Glutamatergic neuron (in vitro differentiated cells): ENCODE measurements at regions not wholly inside any gene's neighbourhood (a gene's known extent, or its start where the extent isn't known, plus 50 kb on each side); places are given as distances from the start of the nearest gene placed in this dataset.

Experiments used
- DNase-seq: peaks from one replicate; pipeline ENCODE4 v3.0.0; 2022
- H3K27ac Mint-ChIP-seq: one replicate; pipeline ENCODE4 v1.8.0; 2020; ENCODE audit warnings: mild to moderate bottlenecking, mixed read lengths, inconsistent platforms; ENCODE audit not compliant: unreplicated experiment
- H3K27me3 Mint-ChIP-seq: one replicate; pipeline ENCODE4 v1.8.0; 2020; ENCODE audit warnings: mild to moderate bottlenecking, moderate library complexity, mixed read lengths, inconsistent platforms; ENCODE audit not compliant: unreplicated experiment
- H3K36me3 Mint-ChIP-seq: one replicate; pipeline ENCODE4 v1.8.0; 2020; ENCODE audit warnings: mild to moderate bottlenecking, mixed read lengths, inconsistent platforms; ENCODE audit not compliant: unreplicated experiment
- H3K4me1 Mint-ChIP-seq: one replicate; pipeline ENCODE4 v1.8.0; 2020; ENCODE audit warnings: mild to moderate bottlenecking, low read depth, mixed read lengths, inconsistent platforms; ENCODE audit not compliant: unreplicated experiment
- H3K4me3 Mint-ChIP-seq: one replicate; pipeline ENCODE4 v1.8.0; 2020; ENCODE audit warnings: mild to moderate bottlenecking, mixed read lengths, inconsistent platforms; ENCODE audit not compliant: unreplicated experiment
- H3K9me3 Mint-ChIP-seq: one replicate; pipeline ENCODE4 v1.8.0; 2020; ENCODE audit warnings: mild to moderate bottlenecking, moderate library complexity, mixed read lengths, inconsistent platforms; ENCODE audit not compliant: unreplicated experiment
- CTCF ChIP-seq: fragments of 200-600 bp; sonication (generic); IDR thresholded peaks from one replicate; pipeline ENCODE4 v1.5.0; 2021; ENCODE audit not compliant: partially characterized antibody, unreplicated experiment

GRCh38 chr7:46035166-46035565 lies 114.1 kb upstream of the IGFBP3 start:
- no peak for DNase-seq
- Mint-ChIP-seq H3K27ac (no peak overlapping the region), H3K4me3 (no peak overlapping the region), H3K9me3 (no peaks in the 10 kb centered on the region), H3K36me3 (peaks cover 4% of the 10 kb centered on the region), H3K4me1 (no peaks in the 10 kb centered on the region), H3K27me3 (peaks cover 5% of the 10 kb centered on the region)
- TF ChIP-seq CTCF: no peak

GRCh38 chr7:46034056-46034768 lies 113.1 kb upstream of the IGFBP3 start:
- H3K27ac Mint-ChIP-seq: no peak overlapping the region
- H3K4me3 Mint-ChIP-seq: no peak overlapping the region
- H3K9me3 Mint-ChIP-seq: no peaks in the 10 kb centered on the region
- no peaks in the 10 kb centered on the region for H3K4me1 Mint-ChIP-seq
- peaks cover 5% of the 10 kb centered on the region for H3K27me3 Mint-ChIP-seq
- DNase-seq: no peak
- peaks cover 4% of the 10 kb centered on the region for H3K36me3 Mint-ChIP-seq
- TF ChIP-seq CTCF: no peak

GRCh38 chr7:46033592-46033991 lies 112.5 kb upstream of the IGFBP3 start:
- H3K27me3 Mint-ChIP-seq: peaks cover 5% of the 10 kb centered on the region
- no peaks in the 10 kb centered on the region for H3K4me1 Mint-ChIP-seq

GRCh38 chr7:46032942-46033341 lies 111.9 kb upstream of the IGFBP3 start:
- Mint-ChIP-seq H3K4me3 (no peak overlapping the region), H3K36me3 (peaks cover 8% of the 10 kb centered on the region), H3K9me3 (peaks cover 1% of the 10 kb centered on the region), H3K27ac (no peak overlapping the region), H3K27me3 (peaks cover 5% of the 10 kb centered on the region), H3K4me1 (no peaks in the 10 kb centered on the region)
- TF ChIP-seq CTCF: no peak
- DNase-seq: no peak

More at GRCh38 chr7:46033592-46033991, 112.5 kb upstream of the IGFBP3 start:
- DNase-seq: no peak
- Mint-ChIP-seq H3K4me3 (no peak overlapping the region), H3K9me3 (no peaks in the 10 kb centered on the region), H3K36me3 (peaks cover 4% of the 10 kb centered on the region), H3K27ac (no peak overlapping the region)
- TF ChIP-seq CTCF: no peak

- Mint-ChIP-seq H3K27ac (no peak overlapping the region), H3K27me3 (peaks cover 5% of the 10 kb centered on the region), H3K4me3 (no peak overlapping the region), H3K9me3 (peaks cover 1% of the 10 kb centered on the region), H3K36me3 (peaks cover 14% of the 10 kb centered on the region), H3K4me1 (no peaks in the 10 kb centered on the region)
- DNase-seq: no peak
- TF ChIP-seq CTCF: no peak
These were observed 111.3 kb upstream of the IGFBP3 start for GRCh38 chr7:46032353-46032752.
